GM12878 (cell line): ENCODE measurements at regions not wholly inside any gene's neighbourhood (a gene's known extent, or its start where the extent isn't known, plus 50 kb on each side); places are given as distances from the start of the nearest gene placed in this dataset.

ENCODE experiments used
- ATAC-seq: fragments of 200-7000 bp; cut with Tn5 transposase; 3 replicates; pipeline ENCODE4 v1.9.1; 2020; ENCODE audit warnings: mild to moderate bottlenecking, moderate library complexity
- BruUV-seq: library from RNA; stranded (reverse); fragments of 400-500 nt; replicated peaks from 2 replicates; lab custom pipeline; 2021; lab: Mats Ljungman, UMichigan
- CTCF ChIA-PET: fragments of 300-600 bp; sonication (Branson Sonifier 250); formaldehyde crosslinking; extraction: SDS; loops from one replicate; lab custom pipeline; 2021; ENCODE audit warnings: inconsistent platforms; lab: Yijun Ruan, JAX
- POLR2A ChIA-PET: fragments of 350-600 bp; formaldehyde crosslinking; extraction: SDS; loops from one replicate; lab custom pipeline; 2021; ENCODE audit warnings: inconsistent platforms; lab: Charles Lee
- RAD21 ChIA-PET: fragments of 300-600 bp; sonication (Branson Sonifier 250); formaldehyde crosslinking; loops from one replicate; lab custom pipeline; 2023; ENCODE audit warnings: antibody characterized with exemption; ENCODE audit not compliant: unreplicated experiment; lab: Charles Lee
- SMC1A ChIA-PET: fragments of 300-600 bp; sonication (Branson Sonifier 250); formaldehyde crosslinking; loops from one replicate; lab custom pipeline; 2023; ENCODE audit not compliant: unreplicated experiment, uncharacterized antibody; lab: Charles Lee
- DNase-seq: peaks from one replicate; pipeline ENCODE4 v3.0.0-alpha.2; 2011; ENCODE audit warnings: low read depth, low spot score
- FAIRE-seq: peaks from 3 replicates; lab custom pipeline; 2011; peaks lifted over from hg19 to GRCh38; lab: Jason Lieb, UNC
- H2AFZ ChIP-seq: 2 replicates; pipeline ENCODE4 v1.6.0; 2011; ENCODE audit warnings: low read depth, low read length, control low read depth; ENCODE audit not compliant: control insufficient read depth
- H3K27ac ChIP-seq: 2 replicates; pipeline ENCODE4 v1.5.1; 2011; ENCODE audit warnings: control low read depth; ENCODE audit not compliant: control insufficient read depth, insufficient read depth
- H3K27me3 ChIP-seq, 2 experiments: replicated peaks in 1 of 2; 2 replicates each; pipeline versions ENCODE4 v1.6.0 to v1.6.1; 2011; ENCODE audit warnings: low read length in 1 of 2; ENCODE audit not compliant: control insufficient read depth in 2 of 2, insufficient read depth in 2 of 2
- H3K36me3 ChIP-seq, 2 experiments: 2 replicates each; pipeline ENCODE4 v1.5.1; 2011; ENCODE audit warnings: low read length in 1 of 2; ENCODE audit not compliant: control insufficient read depth in 2 of 2, insufficient read depth in 2 of 2
- H3K4me1 ChIP-seq: 2 replicates; pipeline ENCODE4 v1.6.1; 2011; ENCODE audit warnings: mild to moderate bottlenecking, low read length, moderate library complexity, mixed read lengths; ENCODE audit not compliant: control insufficient read depth, insufficient read depth
- H3K4me2 ChIP-seq: 2 replicates; pipeline ENCODE4 v1.6.0; 2011; ENCODE audit warnings: control low read depth; ENCODE audit not compliant: control insufficient read depth, insufficient read depth
- H3K4me3 ChIP-seq: fragments of 200-600 bp; sonication (generic); 2 replicates; pipeline ENCODE4 v1.5.1; 2016
- H3K79me2 ChIP-seq: 2 replicates; pipeline ENCODE4 v1.6.0; 2011; ENCODE audit warnings: low read length; ENCODE audit not compliant: control insufficient read depth, insufficient read depth
- H3K9ac ChIP-seq: 2 replicates; pipeline ENCODE4 v1.8.0; 2011; ENCODE audit warnings: low read length, control low read depth, mixed read lengths; ENCODE audit not compliant: control insufficient read depth, insufficient read depth
- H3K9me3 ChIP-seq: replicated peaks from 3 replicates; pipeline ENCODE4 v1.5.1; 2011; ENCODE audit warnings: mild to moderate bottlenecking, low read length; ENCODE audit not compliant: control insufficient read depth, insufficient read depth
- H4K20me1 ChIP-seq: 2 replicates; pipeline ENCODE4 v1.6.0; 2011; ENCODE audit not compliant: control insufficient read depth, insufficient read depth
- ASH2L ChIP-seq: fragments of 300-600, 200-600 bp; sonication (generic); IDR thresholded peaks from 2 replicates; pipeline ENCODE4 v1.6.1; 2017; ENCODE audit warnings: low read depth, mild to moderate bottlenecking, borderline replicate concordance
- CEBPZ ChIP-seq: fragments of 150-350 bp; IDR thresholded peaks from 2 replicates; pipeline ENCODE4 v1.6.1; 2016; ENCODE audit warnings: low read depth, low read length
- E2F8 ChIP-seq: fragments of 450-650 bp; IDR thresholded peaks from 2 replicates; pipeline ENCODE4 v1.6.1; 2018; ENCODE audit warnings: mild to moderate bottlenecking, low read depth, moderate library complexity; ENCODE audit not compliant: partially characterized antibody
- ESRRA ChIP-seq: IDR thresholded peaks from 2 replicates; pipeline ENCODE4 v1.6.1; 2012; ENCODE audit warnings: mild to moderate bottlenecking, low read length, improper control_type of control experiment
- GABPA ChIP-seq: IDR thresholded peaks from 2 replicates; pipeline ENCODE4 v1.6.1; 2014; ENCODE audit warnings: antibody characterized with exemption, low read depth, mild to moderate bottlenecking, inconsistent platforms
- HDGF ChIP-seq: fragments of 450-650 bp; IDR thresholded peaks from 2 replicates; pipeline ENCODE4 v1.6.1; 2016; ENCODE audit warnings: antibody characterized with exemption
- NRF1 ChIP-seq: conservative IDR thresholded peaks from 2 replicates; pipeline ENCODE4 v1.6.1; 2011; ENCODE audit warnings: mild to moderate bottlenecking, low read depth, low read length, improper control_type of control experiment
- SPI1 ChIP-seq: IDR thresholded peaks from 2 replicates; pipeline ENCODE4 v1.6.1; 2011; ENCODE audit warnings: low read depth, mild to moderate bottlenecking, low read length, moderate library complexity, borderline replicate concordance; ENCODE audit not compliant: insufficient read depth
- SUPT20H ChIP-seq: IDR thresholded peaks from 2 replicates; pipeline ENCODE4 v1.6.1; 2011; ENCODE audit warnings: low read depth, mild to moderate bottlenecking, low read length, moderate library complexity, borderline replicate concordance; ENCODE audit not compliant: control insufficient read depth
- SUZ12 ChIP-seq: fragments of 200-600 bp; sonication (generic); IDR thresholded peaks from one replicate; pipeline ENCODE4 v1.6.1; 2018; ENCODE audit warnings: antibody characterized with exemption, mild to moderate bottlenecking; ENCODE audit not compliant: unreplicated experiment
- TAF1 ChIP-seq: IDR thresholded peaks from 2 replicates; pipeline ENCODE4 v1.6.1; 2011; ENCODE audit warnings: mild to moderate bottlenecking, low read depth, low read length, borderline replicate concordance
- USF2 ChIP-seq: IDR thresholded peaks from 2 replicates; pipeline ENCODE4 v1.6.1; 2011; ENCODE audit warnings: low read depth, low read length, improper control_type of control experiment, borderline replicate concordance
- YBX1 ChIP-seq: fragments of 450-650 bp; IDR thresholded peaks from 2 replicates; pipeline ENCODE4 v1.6.1; 2016; ENCODE audit warnings: antibody characterized with exemption
- ZNF622 ChIP-seq: fragments of 450-650 bp; IDR thresholded peaks from 2 replicates; pipeline ENCODE4 v1.6.1; 2017; ENCODE audit warnings: mild to moderate bottlenecking, inconsistent platforms
- WGBS: methylation state at CpG from one replicate; pipeline ENCODE4 v1.1.6; 2016; ENCODE audit warnings: low lambda C conversion rate; ENCODE audit not compliant: insufficient replicate concordance, insufficient coverage; ENCODE audit errors: missing lambda C conversion rate; 5-methylcytosine and 5-hydroxymethylcytosine counted together
- in situ Hi-C: fragments of 300-500 bp; cut with MboI; formaldehyde crosslinking; loops from 9 replicates; pipeline ENCODE4 v1.14.3; 2018; ENCODE audit warnings: mixed read lengths
- intact Hi-C: fragments of 100-400 bp; cut with micrococcal nuclease; formaldehyde crosslinking; loops from one replicate; pipeline ENCODE4 v1.14.2; 2022; ENCODE audit not compliant: unreplicated experiment

GRCh38 chr1:14304381-14304865, 294.1 kb upstream of the KAZN start:
- BruUV-seq, result no TSS peak
- no peaks in the 10 kb centered on the region for H3K4me1 ChIP-seq
- FAIRE-seq, result no peak
- no peak for TF ChIP-seq YBX1
- no peak for TF ChIP-seq ZNF622
- TF ChIP-seq TAF1, result no peak
- no peak for TF ChIP-seq HDGF
- no peak for TF ChIP-seq CEBPZ
- TF ChIP-seq ESRRA, result no peak
- no peak for TF ChIP-seq SPI1
- no peak for TF ChIP-seq GABPA
- TF ChIP-seq ASH2L, result no peak
- no peak for TF ChIP-seq SUZ12
- no peak for TF ChIP-seq SUPT20H
- no peak for TF ChIP-seq NRF1
- TF ChIP-seq USF2, result no peak
- TF ChIP-seq E2F8, result no peak

More at GRCh38 chr1:14304381-14304865, 294.1 kb upstream of the KAZN start:
- ChIA-PET POLR2A (interaction anchor here (0.7 kb wide), 1 partner anchor 558 kb away, joined by 3 read pairs; no protein-coding TSS in a partner anchor), RAD21 (no interaction called here), SMC1A (interaction anchor here (0.6 to 1.0 kb wide), 3 partner anchors 10 to 273 kb away, joined by 3 read pairs; no protein-coding TSS in a partner anchor), CTCF (interaction anchor here (0.7 to 1.1 kb wide), 2 partner anchors 10 to 17 kb away, joined by 3 to 5 read pairs; no protein-coding TSS in a partner anchor)
- no peaks in the 10 kb centered on the region for H3K79me2 ChIP-seq
- H3K27me3 ChIP-seq, result no peaks in the 10 kb centered on the region
- no peak overlapping the region for H3K27ac ChIP-seq
- H2AFZ ChIP-seq, result no peak overlapping the region
- no peaks in the 10 kb centered on the region for H3K9me3 ChIP-seq
- DNase-seq (no peak), ATAC-seq (no peak)
- no peaks in the 10 kb centered on the region for H3K36me3 ChIP-seq
- no peak overlapping the region for H3K4me2 ChIP-seq
- no peak overlapping the region for H3K4me3 ChIP-seq
- H3K9ac ChIP-seq, result no peak overlapping the region
- intact Hi-C loops, result no loop called here
- in situ Hi-C loops, result no loop called here
- WGBS, result 7% methylated on average over 7 of the region's 7 CpGs
- H4K20me1 ChIP-seq, result no peaks in the 10 kb centered on the region
